GM12872 (cell line): ENCODE measurements at regions not wholly inside any gene's neighbourhood (a gene's known extent, or its start where the extent isn't known, plus 50 kb on each side); places are given as distances from the start of the nearest gene placed in this dataset.

Experiments used
- CTCF ChIP-seq: IDR thresholded peaks from 3 replicates; pipeline ENCODE4 v1.5.1; 2011; ENCODE audit warnings: low read depth, mild to moderate bottlenecking, low read length, moderate library complexity; ENCODE audit not compliant: insufficient read depth

DNA sequence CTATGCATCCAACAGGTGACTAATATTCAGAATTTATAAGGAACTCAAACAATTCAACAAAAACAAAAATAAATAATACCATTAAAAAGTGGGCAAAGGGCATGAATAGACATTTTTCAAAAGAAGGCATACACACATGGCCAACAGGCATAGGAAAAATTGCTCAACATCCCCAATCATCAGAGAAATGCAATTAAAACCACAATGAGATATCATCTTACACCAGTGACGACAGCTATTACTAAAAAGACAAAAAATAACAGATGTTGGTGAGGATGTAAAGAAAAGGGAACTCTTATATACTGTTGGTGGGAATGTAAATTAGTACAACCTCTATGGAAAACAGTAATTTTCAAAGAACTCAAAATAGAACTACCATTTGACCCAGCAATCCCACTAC is 250.4 kb upstream of the N4BP1 start:
- TF ChIP-seq CTCF, result no peak

DNA sequence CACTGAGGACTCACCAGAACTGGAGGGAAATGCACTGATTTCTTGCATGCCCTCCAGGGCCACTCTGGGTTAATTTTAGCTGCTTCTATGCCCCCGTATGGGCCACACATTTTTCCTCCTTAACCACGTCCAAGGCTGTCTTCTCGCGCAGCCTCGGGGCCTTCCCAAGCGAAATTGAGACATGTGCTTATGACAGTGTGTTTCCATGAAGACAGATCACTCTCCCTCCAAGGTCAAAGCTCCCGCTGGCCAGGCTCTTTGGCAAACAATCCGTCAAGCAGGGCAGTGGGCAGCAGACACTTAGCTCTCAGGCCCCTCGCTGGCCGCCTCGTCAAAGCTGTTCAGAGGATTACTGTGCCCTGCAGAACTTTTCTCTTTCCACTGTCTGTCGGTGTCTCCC is 243.0 kb upstream of the N4BP1 start:
- no peak for TF ChIP-seq CTCF

- TF ChIP-seq CTCF, result no peak
These were observed 242.5 kb upstream of the N4BP1 start for GRCh38 chr16:48852458-48852857.

DNA sequence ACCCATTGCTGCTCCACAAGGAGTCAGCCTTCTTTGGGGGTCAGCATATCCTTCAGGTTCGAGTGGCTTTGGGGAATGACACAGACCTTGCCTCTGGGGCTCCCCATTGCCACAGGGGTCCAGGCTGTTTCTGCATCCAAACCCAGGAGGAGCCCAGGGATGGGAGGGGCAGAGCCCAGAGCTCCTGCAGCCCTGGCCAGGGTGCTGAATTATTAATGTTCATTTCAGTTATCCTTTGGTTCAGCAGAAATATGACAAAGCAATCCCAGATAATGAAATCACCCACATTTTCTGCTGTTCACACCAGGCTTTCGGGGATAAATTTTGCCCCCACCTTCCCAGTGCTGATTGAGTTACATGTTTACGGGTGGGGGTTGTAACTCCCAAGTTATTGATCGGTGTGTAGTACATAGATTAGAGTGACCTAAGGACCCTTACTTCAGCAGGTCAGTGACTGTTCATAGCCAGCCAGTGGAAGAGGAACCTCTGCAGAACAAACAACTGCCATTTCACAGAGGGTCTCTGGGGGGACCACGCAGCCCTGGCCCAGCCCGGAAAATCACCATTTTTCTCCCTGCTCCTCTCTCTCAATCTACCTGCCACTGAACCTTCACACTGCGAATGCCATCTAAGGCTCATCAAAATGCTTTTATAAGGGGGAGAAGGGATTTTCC is 240.3 kb upstream of the N4BP1 start:
- no peak for TF ChIP-seq CTCF

DNA sequence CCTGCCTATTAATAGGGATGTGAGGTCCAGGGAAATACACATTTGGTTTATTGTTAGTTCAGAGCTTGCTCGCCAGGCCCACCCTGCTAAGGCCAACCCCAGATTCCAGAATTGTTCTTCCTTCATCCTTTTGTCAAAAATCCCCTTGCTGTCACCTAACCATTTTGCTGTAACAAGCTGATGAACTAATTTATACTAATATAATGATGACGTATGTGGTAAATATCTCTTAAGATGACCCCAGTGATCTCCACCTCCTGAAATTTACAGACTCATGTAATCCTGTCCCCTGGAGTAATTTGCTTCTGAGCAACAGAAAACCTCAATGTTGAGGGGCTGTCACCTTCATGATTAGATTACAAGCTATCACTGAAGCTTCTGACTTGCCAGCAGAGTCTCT is 236.3 kb upstream of the N4BP1 start:
- no peak for TF ChIP-seq CTCF

- no peak for TF ChIP-seq CTCF
These were observed 235.3 kb upstream of the N4BP1 start for GRCh38 chr16:48845261-48845660.

GRCh38 chr16:48838349-48838748 is 228.4 kb upstream of the N4BP1 start:
- TF ChIP-seq CTCF, result no peak
